ENCODE measurements at regions not wholly inside any gene's neighbourhood (a gene's known extent, or its start where the extent isn't known, plus 50 kb on each side); places are given as distances from the start of the nearest gene placed in this dataset.
A peak's percentile ranks its signal among the peaks of the same experiment; 100 is the strongest.

DNA sequence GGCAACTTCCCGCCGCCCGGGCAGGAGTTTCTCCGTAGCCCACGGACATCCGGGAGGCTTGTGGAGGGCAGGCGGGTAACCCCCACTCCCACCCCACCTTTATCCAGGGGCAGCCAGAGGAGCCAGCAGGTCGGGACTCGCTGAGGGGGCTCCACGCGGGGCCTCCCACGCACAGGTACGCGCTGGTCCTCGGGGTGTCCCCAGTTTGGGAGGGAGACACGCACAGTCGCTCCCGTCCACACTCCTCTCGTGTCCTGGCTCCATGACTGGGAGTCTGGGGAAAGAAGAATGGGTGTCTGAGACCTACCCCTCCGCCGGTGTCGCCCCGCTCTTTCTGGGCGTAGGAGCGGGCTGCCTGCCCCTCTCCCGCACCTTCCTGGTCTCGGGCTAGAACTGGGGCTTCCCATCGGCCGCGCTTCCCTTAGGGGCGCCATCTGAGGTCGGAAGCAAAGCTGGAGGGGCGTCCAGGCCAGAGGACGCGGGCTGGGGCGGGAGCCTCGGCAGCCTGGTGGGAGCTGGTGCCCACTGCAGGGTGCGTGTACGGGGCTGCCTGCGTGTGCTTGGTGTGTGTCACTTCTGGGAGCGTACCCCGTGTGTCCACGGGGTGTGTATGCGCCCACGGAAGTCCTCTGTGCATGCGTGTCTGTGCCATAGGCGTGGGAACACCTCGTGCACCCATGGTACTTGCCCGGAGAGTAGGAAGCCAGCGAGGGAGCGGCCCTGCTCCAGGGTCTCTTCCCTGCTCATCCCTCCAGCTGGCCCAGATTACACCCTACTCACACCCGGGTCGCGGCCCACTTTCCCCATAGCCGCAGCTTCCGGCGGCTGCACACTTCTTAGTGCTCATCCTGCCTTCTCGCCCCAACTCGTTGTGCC lies 73.0 kb upstream of the LEP start:
- Mint-ChIP-seq H3K4me1 (peaks cover 18% of the 10 kb centered on the region), H3K9me3 (peaks cover 0 to 27% (median 17%) of the 10 kb centered on the region in 7 donors), H3K4me3 (peak overlapping the region; percentile 48 to 86), H3K36me3 (peaks cover 7 to 15% of the 10 kb centered on the region in 2 donors), H3K27me3 (ENCODE audit: low read depth in 3 of 3) (peaks cover 78 to 87% (median 81%) of the 10 kb centered on the region in 3 donors), H3K27ac (peak overlapping the region in 2 of 7 donors; percentile 20 to 52)
- no peaks in the 10 kb centered on the region for H3K36me3 ChIP-seq (replicated peaks in 1 of 2; ENCODE audit: control insufficient read depth in 1 of 2, insufficient read depth in 2 of 2, low read length in 2 of 2)
- peak overlapping the region; percentile 77 for H3K4me2 ChIP-seq (replicated peaks; ENCODE audit: extremely low read depth, low read length, poor library complexity, severe bottlenecking)
- no peaks in the 10 kb centered on the region for H4K20me1 ChIP-seq (ENCODE audit: insufficient read depth, low read length)
- intact Hi-C loops (cut with micrococcal nuclease): no loop called here
- WGBS (ENCODE audit: insufficient coverage): 6% methylated on average over 48 of the region's 59 CpGs
- no peak overlapping the region for H3K27ac ChIP-seq (ENCODE audit: low read depth in 1 of 2, low read length in 2 of 2)
- peaks cover 55 to 92% of the 10 kb centered on the region in 2 donors for H3K27me3 ChIP-seq (ENCODE audit: control insufficient read depth in 2 of 2, insufficient read depth in 2 of 2, low read length in 2 of 2)
- TF ChIP-seq, protein P1, sequence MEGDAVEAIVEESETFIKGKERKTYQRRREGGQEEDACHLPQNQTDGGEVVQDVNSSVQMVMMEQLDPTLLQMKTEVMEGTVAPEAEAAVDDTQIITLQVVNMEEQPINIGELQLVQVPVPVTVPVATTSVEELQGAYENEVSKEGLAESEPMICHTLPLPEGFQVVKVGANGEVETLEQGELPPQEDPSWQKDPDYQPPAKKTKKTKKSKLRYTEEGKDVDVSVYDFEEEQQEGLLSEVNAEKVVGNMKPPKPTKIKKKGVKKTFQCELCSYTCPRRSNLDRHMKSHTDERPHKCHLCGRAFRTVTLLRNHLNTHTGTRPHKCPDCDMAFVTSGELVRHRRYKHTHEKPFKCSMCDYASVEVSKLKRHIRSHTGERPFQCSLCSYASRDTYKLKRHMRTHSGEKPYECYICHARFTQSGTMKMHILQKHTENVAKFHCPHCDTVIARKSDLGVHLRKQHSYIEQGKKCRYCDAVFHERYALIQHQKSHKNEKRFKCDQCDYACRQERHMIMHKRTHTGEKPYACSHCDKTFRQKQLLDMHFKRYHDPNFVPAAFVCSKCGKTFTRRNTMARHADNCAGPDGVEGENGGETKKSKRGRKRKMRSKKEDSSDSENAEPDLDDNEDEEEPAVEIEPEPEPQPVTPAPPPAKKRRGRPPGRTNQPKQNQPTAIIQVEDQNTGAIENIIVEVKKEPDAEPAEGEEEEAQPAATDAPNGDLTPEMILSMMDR (IDR thresholded peaks at IDR 0.05): no peak
- no peak overlapping the region for H3K9ac ChIP-seq (ENCODE audit: insufficient read depth, low read length, poor library complexity, severe bottlenecking)
- peak in 1 of 3 donors; percentile 28 for DNase-seq
- H2AFZ ChIP-seq (ENCODE audit: insufficient read depth, low read depth, low read length, poor library complexity, severe bottlenecking): no peak overlapping the region
- H3K4me1 ChIP-seq (ENCODE audit: control insufficient read depth in 1 of 2, insufficient read depth in 2 of 2, low read length in 2 of 2): peaks cover 23% of the 10 kb centered on the region in 2 donors
- H3K4me3 ChIP-seq (replicated peaks in 1 of 3; ENCODE audit: low read depth in 2 of 3, low read length in 3 of 3): peak overlapping the region in 2 of 3 experiments; percentile 10 to 71
- peaks cover 0 to 32% of the 10 kb centered on the region in 2 donors for H3K9me3 ChIP-seq (replicated peaks in 1 of 2; ENCODE audit: control insufficient read depth in 1 of 2, insufficient read depth in 1 of 2, low read length in 2 of 2)
- H3K79me2 ChIP-seq (ENCODE audit: insufficient read depth, low read length): no peaks in the 10 kb centered on the region

DNA sequence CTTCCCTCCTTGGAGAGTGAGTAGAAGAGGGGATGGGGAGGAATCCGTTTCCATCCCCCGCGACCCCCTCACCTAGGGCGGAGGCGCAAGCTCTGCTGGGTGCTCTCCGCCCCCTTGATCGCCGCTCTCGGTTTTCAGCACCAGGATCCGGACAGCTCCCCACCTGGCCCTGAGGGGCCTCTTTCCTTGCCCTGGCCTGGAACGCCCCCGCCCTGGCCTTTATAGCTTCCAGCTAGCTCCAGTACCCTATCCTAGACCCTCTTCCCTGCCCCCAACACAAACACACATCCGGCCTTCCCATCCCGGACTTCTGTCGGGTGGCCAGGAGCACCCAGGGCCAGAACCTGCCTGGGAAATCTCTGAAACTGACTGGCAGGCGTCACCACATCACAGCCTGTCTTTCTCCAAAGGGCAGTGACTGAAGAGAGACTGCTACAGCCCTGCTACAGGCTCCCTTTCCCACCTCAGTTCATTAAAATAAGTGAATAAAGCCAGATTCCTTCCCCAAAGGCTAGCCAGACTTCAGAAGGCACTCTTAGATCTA lies 72.3 kb upstream of the LEP start:
- Histone ChIP-seq H3K4me1 (ENCODE audit: control insufficient read depth in 1 of 2, insufficient read depth in 2 of 2, low read length in 2 of 2) (peaks cover 23% of the 10 kb centered on the region in 2 donors), H4K20me1 (ENCODE audit: insufficient read depth, low read length) (no peaks in the 10 kb centered on the region), H3K9ac (ENCODE audit: insufficient read depth, low read length, poor library complexity, severe bottlenecking) (no peak overlapping the region), H3K27ac (ENCODE audit: low read depth in 1 of 2, low read length in 2 of 2) (no peak overlapping the region), H3K27me3 (ENCODE audit: control insufficient read depth in 2 of 2, insufficient read depth in 2 of 2, low read length in 2 of 2) (peaks cover 55 to 86% of the 10 kb centered on the region in 2 donors), H3K9me3 (replicated peaks in 1 of 2; ENCODE audit: control insufficient read depth in 1 of 2, insufficient read depth in 1 of 2, low read length in 2 of 2) (peaks cover 0 to 32% of the 10 kb centered on the region in 2 donors), H3K4me2 (replicated peaks; ENCODE audit: extremely low read depth, low read length, poor library complexity, severe bottlenecking) (peak overlapping the region; percentile 77), H3K79me2 (ENCODE audit: insufficient read depth, low read length) (no peaks in the 10 kb centered on the region), H2AFZ (ENCODE audit: insufficient read depth, low read depth, low read length, poor library complexity, severe bottlenecking) (no peak overlapping the region), H3K4me3 (replicated peaks in 1 of 3; ENCODE audit: low read depth in 2 of 3, low read length in 3 of 3) (no peak overlapping the region), H3K36me3 (replicated peaks in 1 of 2; ENCODE audit: control insufficient read depth in 1 of 2, insufficient read depth in 2 of 2, low read length in 2 of 2) (no peaks in the 10 kb centered on the region)
- H3K27ac Mint-ChIP-seq: peak overlapping the region in 1 of 7 donors; percentile 52
- TF ChIP-seq, protein P1 (IDR thresholded peaks at IDR 0.05): no peak
- H3K4me3 Mint-ChIP-seq: peak overlapping the region; percentile 44 to 86
- H3K4me1 Mint-ChIP-seq: peaks cover 18% of the 10 kb centered on the region
- peaks cover 0 to 25% (median 17%) of the 10 kb centered on the region in 7 donors for H3K9me3 Mint-ChIP-seq
- H3K36me3 Mint-ChIP-seq: peaks cover 7 to 15% of the 10 kb centered on the region in 2 donors
- intact Hi-C loops (cut with micrococcal nuclease): no loop called here
- 4% methylated on average over 13 of the region's 16 CpGs for WGBS (ENCODE audit: insufficient coverage)
- no peak for DNase-seq
- H3K27me3 Mint-ChIP-seq (ENCODE audit: low read depth in 3 of 3): peaks cover 73 to 84% (median 75%) of the 10 kb centered on the region in 3 donors

Data from CD14-positive monocyte (primary cell).